ENCODE measurements at regions not wholly inside any gene's neighbourhood (a gene's known extent, or its start where the extent isn't known, plus 50 kb on each side); places are given as distances from the start of the nearest gene placed in this dataset.

DNA sequence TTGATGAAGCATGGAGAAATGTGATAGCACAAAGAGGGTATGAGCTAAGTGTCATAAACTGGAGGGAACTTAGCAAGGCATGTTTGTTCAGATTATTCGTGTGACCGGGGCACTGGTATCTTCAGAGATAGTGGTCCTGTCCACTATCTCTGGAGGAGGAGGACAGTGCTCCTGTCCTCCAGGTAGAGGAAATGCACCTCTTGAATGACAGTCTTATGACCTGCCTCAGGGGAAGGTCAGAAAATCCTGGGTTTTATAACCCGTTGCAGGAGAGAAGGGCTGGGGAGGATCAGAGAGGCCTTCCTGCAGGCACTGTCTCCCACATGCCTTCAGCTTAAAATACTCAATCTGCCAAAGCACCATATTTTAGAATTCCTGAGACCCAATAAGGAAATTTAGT is 213.5 kb upstream of the UBL3 start:
- intact Hi-C loops (cut with micrococcal nuclease; ENCODE audit: unreplicated experiment): no loop called here
- in situ Hi-C loops (cut with HindIII; ENCODE audit: low pct_unique_long_range_greater_than_20kb, low sequenced_read_pairs): no loop called here
- no peak for DNase-seq (ENCODE audit: low read depth, low spot score)
- H3K4me1 ChIP-seq (ENCODE audit: control insufficient read depth, insufficient read depth, low read length): no peaks in the 10 kb centered on the region
- ATAC-seq: no peak
- no peak for TF ChIP-seq POLR2AphosphoS5 (IDR thresholded peaks at IDR 0.05; ENCODE audit: low read depth, low read length)
- no peak for TF ChIP-seq TCF7L2 (IDR thresholded peaks at IDR 0.05; ENCODE audit: low read depth, low read length)
- TF ChIP-seq, protein P1, sequence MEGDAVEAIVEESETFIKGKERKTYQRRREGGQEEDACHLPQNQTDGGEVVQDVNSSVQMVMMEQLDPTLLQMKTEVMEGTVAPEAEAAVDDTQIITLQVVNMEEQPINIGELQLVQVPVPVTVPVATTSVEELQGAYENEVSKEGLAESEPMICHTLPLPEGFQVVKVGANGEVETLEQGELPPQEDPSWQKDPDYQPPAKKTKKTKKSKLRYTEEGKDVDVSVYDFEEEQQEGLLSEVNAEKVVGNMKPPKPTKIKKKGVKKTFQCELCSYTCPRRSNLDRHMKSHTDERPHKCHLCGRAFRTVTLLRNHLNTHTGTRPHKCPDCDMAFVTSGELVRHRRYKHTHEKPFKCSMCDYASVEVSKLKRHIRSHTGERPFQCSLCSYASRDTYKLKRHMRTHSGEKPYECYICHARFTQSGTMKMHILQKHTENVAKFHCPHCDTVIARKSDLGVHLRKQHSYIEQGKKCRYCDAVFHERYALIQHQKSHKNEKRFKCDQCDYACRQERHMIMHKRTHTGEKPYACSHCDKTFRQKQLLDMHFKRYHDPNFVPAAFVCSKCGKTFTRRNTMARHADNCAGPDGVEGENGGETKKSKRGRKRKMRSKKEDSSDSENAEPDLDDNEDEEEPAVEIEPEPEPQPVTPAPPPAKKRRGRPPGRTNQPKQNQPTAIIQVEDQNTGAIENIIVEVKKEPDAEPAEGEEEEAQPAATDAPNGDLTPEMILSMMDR (IDR thresholded peaks at IDR 0.05): no peak
- no peak for TF ChIP-seq SIN3A (IDR thresholded peaks at IDR 0.05; ENCODE audit: borderline replicate concordance, insufficient read depth, low read depth, low read length)
- TF ChIP-seq, protein P2, sequence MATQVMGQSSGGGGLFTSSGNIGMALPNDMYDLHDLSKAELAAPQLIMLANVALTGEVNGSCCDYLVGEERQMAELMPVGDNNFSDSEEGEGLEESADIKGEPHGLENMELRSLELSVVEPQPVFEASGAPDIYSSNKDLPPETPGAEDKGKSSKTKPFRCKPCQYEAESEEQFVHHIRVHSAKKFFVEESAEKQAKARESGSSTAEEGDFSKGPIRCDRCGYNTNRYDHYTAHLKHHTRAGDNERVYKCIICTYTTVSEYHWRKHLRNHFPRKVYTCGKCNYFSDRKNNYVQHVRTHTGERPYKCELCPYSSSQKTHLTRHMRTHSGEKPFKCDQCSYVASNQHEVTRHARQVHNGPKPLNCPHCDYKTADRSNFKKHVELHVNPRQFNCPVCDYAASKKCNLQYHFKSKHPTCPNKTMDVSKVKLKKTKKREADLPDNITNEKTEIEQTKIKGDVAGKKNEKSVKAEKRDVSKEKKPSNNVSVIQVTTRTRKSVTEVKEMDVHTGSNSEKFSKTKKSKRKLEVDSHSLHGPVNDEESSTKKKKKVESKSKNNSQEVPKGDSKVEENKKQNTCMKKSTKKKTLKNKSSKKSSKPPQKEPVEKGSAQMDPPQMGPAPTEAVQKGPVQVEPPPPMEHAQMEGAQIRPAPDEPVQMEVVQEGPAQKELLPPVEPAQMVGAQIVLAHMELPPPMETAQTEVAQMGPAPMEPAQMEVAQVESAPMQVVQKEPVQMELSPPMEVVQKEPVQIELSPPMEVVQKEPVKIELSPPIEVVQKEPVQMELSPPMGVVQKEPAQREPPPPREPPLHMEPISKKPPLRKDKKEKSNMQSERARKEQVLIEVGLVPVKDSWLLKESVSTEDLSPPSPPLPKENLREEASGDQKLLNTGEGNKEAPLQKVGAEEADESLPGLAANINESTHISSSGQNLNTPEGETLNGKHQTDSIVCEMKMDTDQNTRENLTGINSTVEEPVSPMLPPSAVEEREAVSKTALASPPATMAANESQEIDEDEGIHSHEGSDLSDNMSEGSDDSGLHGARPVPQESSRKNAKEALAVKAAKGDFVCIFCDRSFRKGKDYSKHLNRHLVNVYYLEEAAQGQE (IDR thresholded peaks at IDR 0.05; ENCODE audit: insufficient read depth in 1 of 2, low read depth in 2 of 2, low read length in 1 of 2): no peak
- no TSS peak for BruUV-seq (replicated peaks)
- H3K4me3 ChIP-seq (ENCODE audit: low read depth in 2 of 2, low read length in 2 of 2): no peak overlapping the region
- no peaks in the 10 kb centered on the region for H3K36me3 ChIP-seq (ENCODE audit: control insufficient read depth, insufficient read depth, low read length)
- no peaks in the 10 kb centered on the region for H3K9me3 ChIP-seq (ENCODE audit: control insufficient read depth, insufficient read depth, low read depth, low read length)
- ChIA-PET POLR2A (no interaction called here), CTCF (no interaction called here)
- H3K27ac ChIP-seq (ENCODE audit: low read length): no peak overlapping the region
- H3K27me3 ChIP-seq (ENCODE audit: control insufficient read depth, insufficient read depth, low read length): no peaks in the 10 kb centered on the region

DNA sequence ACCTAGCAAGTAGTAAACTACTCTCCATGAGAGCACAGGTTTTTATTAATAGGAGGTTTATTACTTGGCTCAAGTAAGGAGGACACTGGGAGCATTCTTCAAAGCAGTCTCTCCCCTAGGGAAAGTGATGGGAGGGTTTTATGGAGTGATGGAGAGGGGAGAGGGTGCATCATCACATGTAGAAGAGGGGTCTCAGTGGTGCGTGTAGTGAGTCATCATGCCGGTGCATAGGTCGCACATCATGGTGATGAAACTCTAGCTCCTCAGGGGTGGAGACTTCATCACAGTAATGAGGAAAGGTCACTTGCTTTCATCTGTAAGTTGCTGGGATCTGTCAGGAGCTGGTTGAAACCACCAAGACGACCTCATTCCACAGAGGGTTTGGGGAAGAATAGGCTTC is 210.8 kb upstream of the UBL3 start:
- no peak for ATAC-seq
- in situ Hi-C loops (cut with HindIII; ENCODE audit: low pct_unique_long_range_greater_than_20kb, low sequenced_read_pairs): no loop called here
- Histone ChIP-seq H3K4me3 (ENCODE audit: low read depth in 2 of 2, low read length in 2 of 2) (no peak overlapping the region), H3K27me3 (ENCODE audit: control insufficient read depth, insufficient read depth, low read length) (no peaks in the 10 kb centered on the region), H3K36me3 (ENCODE audit: control insufficient read depth, insufficient read depth, low read length) (no peaks in the 10 kb centered on the region), H3K4me1 (ENCODE audit: control insufficient read depth, insufficient read depth, low read length) (no peaks in the 10 kb centered on the region), H3K27ac (ENCODE audit: low read length) (no peak overlapping the region), H3K9me3 (ENCODE audit: control insufficient read depth, insufficient read depth, low read depth, low read length) (no peaks in the 10 kb centered on the region)
- ChIA-PET POLR2A (no interaction called here), CTCF (no interaction called here)
- BruUV-seq (replicated peaks): no TSS peak
- TF ChIP-seq, protein P1 (IDR thresholded peaks at IDR 0.05): no peak
- TF ChIP-seq POLR2AphosphoS5 (IDR thresholded peaks at IDR 0.05; ENCODE audit: low read depth, low read length) (no peak), SIN3A (IDR thresholded peaks at IDR 0.05; ENCODE audit: borderline replicate concordance, insufficient read depth, low read depth, low read length) (no peak), TCF7L2 (IDR thresholded peaks at IDR 0.05; ENCODE audit: low read depth, low read length) (no peak)
- TF ChIP-seq, protein P2 (IDR thresholded peaks at IDR 0.05; ENCODE audit: insufficient read depth in 1 of 2, low read depth in 2 of 2, low read length in 1 of 2): no peak
- intact Hi-C loops (cut with micrococcal nuclease; ENCODE audit: unreplicated experiment): no loop called here
- no peak for DNase-seq (ENCODE audit: low read depth, low spot score)
